ENCODE measurements at regions not wholly inside any gene's neighbourhood (a gene's known extent, or its start where the extent isn't known, plus 50 kb on each side); places are given as distances from the start of the nearest gene placed in this dataset.
A peak's percentile ranks its signal among the peaks of the same experiment; 100 is the strongest.

GRCh38 chr4:128583753-128584712 is 225.5 kb upstream of the JADE1 start:
- TF ChIP-seq POLR2AphosphoS5 (IDR thresholded peaks at IDR 0.05) (no peak), POLR2A (IDR thresholded peaks at IDR 0.05) (no peak), CTCF (IDR thresholded peaks at IDR 0.05 in 8 of 11, conservative IDR thresholded peaks at IDR 0.05 in 3 of 11) (no peak)
- H3K9me3 ChIP-seq = no peaks in the 10 kb centered on the region
- H3K4me3 ChIP-seq = no peak overlapping the region
- H3K27ac ChIP-seq = no peak overlapping the region
- H3K36me3 ChIP-seq = no peaks in the 10 kb centered on the region
- 77 to 96% (median 91%) methylated on average over 6 to 7 of the region's 7 CpGs for WGBS, 5 donors
- H3K27me3 ChIP-seq (replicated peaks in 1 of 7) = no peaks in the 10 kb centered on the region
- H3K4me1 ChIP-seq = no peaks in the 10 kb centered on the region
- DNase-seq = no peak
- intact Hi-C loops (cut with DNase I; ENCODE audit: low total_unique reads) = no loop called here

GRCh38 chr4:128582427-128582870 is 227.1 kb upstream of the JADE1 start:
- intact Hi-C loops (cut with DNase I; ENCODE audit: low total_unique reads) = no loop called here
- Histone ChIP-seq H3K4me3 (no peak overlapping the region), H3K27ac (no peak overlapping the region), H3K27me3 (replicated peaks in 1 of 7) (no peaks in the 10 kb centered on the region), H3K9me3 (no peaks in the 10 kb centered on the region), H3K36me3 (no peaks in the 10 kb centered on the region), H3K4me1 (no peaks in the 10 kb centered on the region)
- no peak for DNase-seq
- TF ChIP-seq CTCF (IDR thresholded peaks at IDR 0.05 in 8 of 11, conservative IDR thresholded peaks at IDR 0.05 in 3 of 11) = no peak
- TF ChIP-seq POLR2A (IDR thresholded peaks at IDR 0.05) = no peak
- TF ChIP-seq POLR2AphosphoS5 (IDR thresholded peaks at IDR 0.05) = no peak
- WGBS, 5 donors = 97 to 100% (median 100%) methylated on average over 1 of the region's 1 CpG

GRCh38 chr4:128579154-128579853 is 230.2 kb upstream of the JADE1 start:
- no peak overlapping the region for H3K27ac ChIP-seq
- no peak for DNase-seq
- no peaks in the 10 kb centered on the region for H3K36me3 ChIP-seq
- H3K4me1 ChIP-seq = peaks cover 0 to 5% (median 0%) of the 10 kb centered on the region in 6 donors
- TF ChIP-seq POLR2AphosphoS5 (IDR thresholded peaks at IDR 0.05) = no peak
- TF ChIP-seq POLR2A (IDR thresholded peaks at IDR 0.05) = no peak
- TF ChIP-seq CTCF (IDR thresholded peaks at IDR 0.05 in 8 of 11, conservative IDR thresholded peaks at IDR 0.05 in 3 of 11) = no peak
- no peaks in the 10 kb centered on the region for H3K27me3 ChIP-seq (replicated peaks in 1 of 7)
- no peak overlapping the region for H3K4me3 ChIP-seq
- 62 to 72% (median 67%) methylated on average over 5 of the region's 5 CpGs for WGBS, 5 donors
- H3K9me3 ChIP-seq = no peaks in the 10 kb centered on the region
- intact Hi-C loops (cut with DNase I; ENCODE audit: low total_unique reads) = no loop called here

GRCh38 chr4:128574706-128575105 is 234.8 kb upstream of the JADE1 start:
- Histone ChIP-seq H3K27ac (no peak overlapping the region), H3K36me3 (no peaks in the 10 kb centered on the region), H3K4me3 (no peak overlapping the region), H3K4me1 (peaks cover 0 to 25% (median 3%) of the 10 kb centered on the region in 6 donors), H3K27me3 (replicated peaks in 1 of 7) (no peaks in the 10 kb centered on the region), H3K9me3 (no peaks in the 10 kb centered on the region)
- WGBS, 5 donors = 27 to 35% (median 30%) methylated on average over 3 of the region's 3 CpGs
- TF ChIP-seq POLR2A (IDR thresholded peaks at IDR 0.05) (no peak), CTCF (IDR thresholded peaks at IDR 0.05 in 8 of 11, conservative IDR thresholded peaks at IDR 0.05 in 3 of 11) (peak in 9 of 11 experiments; percentile 24 to 69 (median 59)), POLR2AphosphoS5 (IDR thresholded peaks at IDR 0.05) (no peak)
- DNase-seq = peak; percentile 81
- intact Hi-C loops (cut with DNase I; ENCODE audit: low total_unique reads) = no loop called here
